OCI-LY3 (cell line): ENCODE measurements at regions not wholly inside any gene's neighbourhood (a gene's known extent, or its start where the extent isn't known, plus 50 kb on each side); places are given as distances from the start of the nearest gene placed in this dataset.
"Not testable (repeated sequence)": the region's sequence is repeated elsewhere in the genome, so short reads cannot be mapped to it uniquely, and the experiment has no call there.

Experiments used
- EZH2phosphoT487 ChIP-seq: fragments of 200-600 bp; shearing (Covaris generic); IDR thresholded peaks from 2 replicates; pipeline ENCODE4 v1.6.1; 2018; ENCODE audit warnings: antibody characterized with exemption, mixed run types, low read depth
- TF ChIP-seq, protein P1 (sequence below): fragments of 200-600, 300-600 bp; sonication (generic); IDR thresholded peaks from 2 replicates; pipeline ENCODE4 v1.5.1; 2014; ENCODE audit warnings: antibody characterized with exemption, low read length, low read depth

DNA sequence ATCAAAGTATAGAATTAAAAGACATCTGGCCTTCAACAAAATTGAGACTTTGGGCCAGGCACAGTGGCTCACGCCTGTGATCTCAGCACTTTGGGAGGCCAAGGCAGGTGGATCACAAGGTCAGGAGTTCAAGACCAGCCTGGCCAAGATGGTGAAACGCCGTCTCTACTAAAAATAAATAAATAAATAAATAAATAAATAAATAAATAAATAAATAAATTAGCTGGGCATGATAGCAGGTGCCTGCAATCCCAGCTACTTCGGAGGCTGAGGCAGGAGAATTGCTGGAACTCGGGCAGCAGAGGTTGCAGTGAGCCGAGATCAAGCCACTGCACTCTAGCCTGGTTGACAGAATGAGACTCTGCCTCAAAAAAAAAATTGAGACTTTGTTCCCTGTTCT, 225.7 kb downstream of the CENPC start:
- TF ChIP-seq, protein P1, sequence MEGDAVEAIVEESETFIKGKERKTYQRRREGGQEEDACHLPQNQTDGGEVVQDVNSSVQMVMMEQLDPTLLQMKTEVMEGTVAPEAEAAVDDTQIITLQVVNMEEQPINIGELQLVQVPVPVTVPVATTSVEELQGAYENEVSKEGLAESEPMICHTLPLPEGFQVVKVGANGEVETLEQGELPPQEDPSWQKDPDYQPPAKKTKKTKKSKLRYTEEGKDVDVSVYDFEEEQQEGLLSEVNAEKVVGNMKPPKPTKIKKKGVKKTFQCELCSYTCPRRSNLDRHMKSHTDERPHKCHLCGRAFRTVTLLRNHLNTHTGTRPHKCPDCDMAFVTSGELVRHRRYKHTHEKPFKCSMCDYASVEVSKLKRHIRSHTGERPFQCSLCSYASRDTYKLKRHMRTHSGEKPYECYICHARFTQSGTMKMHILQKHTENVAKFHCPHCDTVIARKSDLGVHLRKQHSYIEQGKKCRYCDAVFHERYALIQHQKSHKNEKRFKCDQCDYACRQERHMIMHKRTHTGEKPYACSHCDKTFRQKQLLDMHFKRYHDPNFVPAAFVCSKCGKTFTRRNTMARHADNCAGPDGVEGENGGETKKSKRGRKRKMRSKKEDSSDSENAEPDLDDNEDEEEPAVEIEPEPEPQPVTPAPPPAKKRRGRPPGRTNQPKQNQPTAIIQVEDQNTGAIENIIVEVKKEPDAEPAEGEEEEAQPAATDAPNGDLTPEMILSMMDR = not testable (repeated sequence)
- not testable (repeated sequence) for TF ChIP-seq EZH2phosphoT487
